ENCODE measurements at regions not wholly inside any gene's neighbourhood (a gene's known extent, or its start where the extent isn't known, plus 50 kb on each side); places are given as distances from the start of the nearest gene placed in this dataset.

DNA sequence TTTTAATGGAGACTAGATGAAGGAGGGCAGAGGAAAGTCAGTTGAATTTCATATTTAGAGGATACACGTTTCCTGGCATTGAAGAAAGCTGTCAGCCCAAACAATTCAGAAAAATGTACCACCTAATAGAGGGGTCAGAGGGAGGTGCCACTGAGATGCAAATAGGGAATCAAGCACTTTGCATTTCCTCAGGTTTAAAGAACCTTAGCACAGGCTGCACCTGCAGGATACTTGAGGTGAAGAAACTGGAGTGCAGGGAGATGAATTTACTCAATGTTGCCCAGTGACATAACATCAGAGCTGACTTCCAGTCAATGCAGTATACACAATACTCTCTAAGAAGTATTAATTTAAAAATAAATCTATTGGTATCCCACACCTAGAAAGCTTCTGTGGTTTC lies 67.0 kb upstream of the MAST4 start:
- H2BK20ac ChIP-seq (ENCODE audit: low read depth, low read length, poor library complexity, severe bottlenecking): no peak overlapping the region
- no peak overlapping the region for H4K91ac ChIP-seq (ENCODE audit: insufficient read length, low read depth, low read length)
- no peak overlapping the region for H3T11ph ChIP-seq (ENCODE audit: low read length)
- Mint-ChIP-seq H3K27me3 (ENCODE audit: low read depth) (peaks cover 2% of the 10 kb centered on the region), H3K9me3 (peaks cover 0 to 4% of the 10 kb centered on the region in 2 experiments; a peak in 2 of 5 replicates), H3K36me3 (ENCODE audit: insufficient read depth in 1 of 3, low read depth in 3 of 3) (no peaks in the 10 kb centered on the region), H3K4me3 (no peak overlapping the region), H3K4me1 (peaks cover 2 to 4% of the 10 kb centered on the region in 2 experiments; a peak in 2 of 4 replicates), H3K27ac (no peak overlapping the region)
- DNase-seq: no peak
- H2AK5ac ChIP-seq (ENCODE audit: insufficient read length, low read length): no peak overlapping the region
- no peak overlapping the region for H2AFZ ChIP-seq (ENCODE audit: low read length)
- no peak overlapping the region for H3K4me2 ChIP-seq (ENCODE audit: insufficient read depth, insufficient read length, low read length)
- H3K79me2 ChIP-seq (ENCODE audit: insufficient read depth, low read length): no peaks in the 10 kb centered on the region
- H2BK15ac ChIP-seq (ENCODE audit: low read depth, low read length): no peak overlapping the region
- H3K23ac ChIP-seq (ENCODE audit: insufficient read length, low read depth, low read length): no peak overlapping the region
- H3K18ac ChIP-seq (ENCODE audit: insufficient read length, low read depth, low read length): no peak overlapping the region
- no peak overlapping the region for H2BK5ac ChIP-seq (ENCODE audit: insufficient read length, low read length)
- no peak overlapping the region for H3K27ac ChIP-seq (ENCODE audit: insufficient read length, low read depth, low read length)
- H4K8ac ChIP-seq (replicated peaks; ENCODE audit: insufficient read length, low read depth, low read length): no peak overlapping the region
- no peaks in the 10 kb centered on the region for H4K20me1 ChIP-seq (ENCODE audit: control insufficient read depth, insufficient read depth, insufficient read length)
- H3K14ac ChIP-seq (ENCODE audit: insufficient read depth, low read length): no peak overlapping the region
- no peak overlapping the region for H2BK12ac ChIP-seq (ENCODE audit: insufficient read length, low read depth, low read length)
- H3K4me1 ChIP-seq (ENCODE audit: insufficient read depth, low read length): no peaks in the 10 kb centered on the region
- no CpG with 5 or more reads among the region's 1 CpG for WGBS (ENCODE audit: extremely low coverage, insufficient read length, low lambda C conversion rate)
- no peak overlapping the region for H3K56ac ChIP-seq (ENCODE audit: insufficient read length, low read depth, low read length)
- H3K27me3 ChIP-seq (ENCODE audit: insufficient read depth, low read length): no peaks in the 10 kb centered on the region
- no peaks in the 10 kb centered on the region for H3K23me2 ChIP-seq (ENCODE audit: insufficient read length, low read depth, low read length, poor library complexity, severe bottlenecking)
- no peaks in the 10 kb centered on the region for H3K79me1 ChIP-seq (ENCODE audit: insufficient read depth, low read depth, low read length, poor library complexity, severe bottlenecking)
- H3K9me3 ChIP-seq (ENCODE audit: control insufficient read depth, low read depth, low read length): no peaks in the 10 kb centered on the region
- no peak overlapping the region for H2BK120ac ChIP-seq (ENCODE audit: low read depth, low read length, poor library complexity, severe bottlenecking)
- no peak overlapping the region for H3K4ac ChIP-seq (ENCODE audit: low read depth, low read length)
- H3K9ac ChIP-seq (ENCODE audit: extremely low read depth, insufficient read length, low read length): no peak overlapping the region
- TF ChIP-seq, protein P1, sequence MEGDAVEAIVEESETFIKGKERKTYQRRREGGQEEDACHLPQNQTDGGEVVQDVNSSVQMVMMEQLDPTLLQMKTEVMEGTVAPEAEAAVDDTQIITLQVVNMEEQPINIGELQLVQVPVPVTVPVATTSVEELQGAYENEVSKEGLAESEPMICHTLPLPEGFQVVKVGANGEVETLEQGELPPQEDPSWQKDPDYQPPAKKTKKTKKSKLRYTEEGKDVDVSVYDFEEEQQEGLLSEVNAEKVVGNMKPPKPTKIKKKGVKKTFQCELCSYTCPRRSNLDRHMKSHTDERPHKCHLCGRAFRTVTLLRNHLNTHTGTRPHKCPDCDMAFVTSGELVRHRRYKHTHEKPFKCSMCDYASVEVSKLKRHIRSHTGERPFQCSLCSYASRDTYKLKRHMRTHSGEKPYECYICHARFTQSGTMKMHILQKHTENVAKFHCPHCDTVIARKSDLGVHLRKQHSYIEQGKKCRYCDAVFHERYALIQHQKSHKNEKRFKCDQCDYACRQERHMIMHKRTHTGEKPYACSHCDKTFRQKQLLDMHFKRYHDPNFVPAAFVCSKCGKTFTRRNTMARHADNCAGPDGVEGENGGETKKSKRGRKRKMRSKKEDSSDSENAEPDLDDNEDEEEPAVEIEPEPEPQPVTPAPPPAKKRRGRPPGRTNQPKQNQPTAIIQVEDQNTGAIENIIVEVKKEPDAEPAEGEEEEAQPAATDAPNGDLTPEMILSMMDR (conservative IDR thresholded peaks at IDR 0.05): no peak
- H4K5ac ChIP-seq (ENCODE audit: insufficient read length, low read depth, low read length): no peak overlapping the region

Data from H9 (cell line).